Kidney capillary endothelial cell (primary cell): ENCODE measurements at regions not wholly inside any gene's neighbourhood (a gene's known extent, or its start where the extent isn't known, plus 50 kb on each side); places are given as distances from the start of the nearest gene placed in this dataset.

Source experiments
- DNase-seq: peaks from one replicate; pipeline ENCODE4 v3.0.0-alpha.2; 2018; ENCODE audit warnings: low spot score

- DNase-seq: no peak
Observed at GRCh38 chr10:58970160-58970915, 206.1 kb upstream of the PHYHIPL start.

- DNase-seq: no peak
Observed at GRCh38 chr10:58971211-58971610, 205.2 kb upstream of the PHYHIPL start.

- no peak for DNase-seq
Observed at GRCh38 chr10:58971796-58972491, 204.5 kb upstream of the PHYHIPL start.

GRCh38 chr10:58972576-58973234, 203.7 kb upstream of the PHYHIPL start:
- no peak for DNase-seq

- DNase-seq: no peak
Observed at GRCh38 chr10:58973235-58973595, 203.2 kb upstream of the PHYHIPL start.

- no peak for DNase-seq
Observed at GRCh38 chr10:58976254-58976653, 200.2 kb upstream of the PHYHIPL start.

- no peak for DNase-seq
Observed at GRCh38 chr10:58979711-58980110, 196.7 kb upstream of the PHYHIPL start.

- DNase-seq: no peak
Observed at GRCh38 chr10:58980826-58981415, 195.5 kb upstream of the PHYHIPL start.

- no peak for DNase-seq
Observed at GRCh38 chr10:58981846-58982245, 194.6 kb upstream of the PHYHIPL start.

GRCh38 chr10:58982470-58983239, 193.8 kb upstream of the PHYHIPL start:
- DNase-seq: no peak

GRCh38 chr10:58985216-58985615, 191.2 kb upstream of the PHYHIPL start:
- DNase-seq: no peak

GRCh38 chr10:58989486-58990039, 186.9 kb upstream of the PHYHIPL start:
- DNase-seq: no peak

- no peak for DNase-seq
Observed at GRCh38 chr10:58990693-58991092, 185.8 kb upstream of the PHYHIPL start.

- no peak for DNase-seq
Observed at GRCh38 chr10:58991856-58992255, 184.6 kb upstream of the PHYHIPL start.

- DNase-seq: no peak
Observed at GRCh38 chr10:58992830-58993460, 183.5 kb upstream of the PHYHIPL start.

- DNase-seq: no peak
Observed at GRCh38 chr10:58993480-58994221, 182.8 kb upstream of the PHYHIPL start.

- no peak for DNase-seq
Observed at GRCh38 chr10:58994226-58995057, 182.0 kb upstream of the PHYHIPL start.

- DNase-seq: no peak
Observed at GRCh38 chr10:58995058-58995596, 181.3 kb upstream of the PHYHIPL start.

GRCh38 chr10:58996063-58996462, 180.4 kb upstream of the PHYHIPL start:
- no peak for DNase-seq
